LNCAP (cell line): ENCODE measurements at regions not wholly inside any gene's neighbourhood (a gene's known extent, or its start where the extent isn't known, plus 50 kb on each side); places are given as distances from the start of the nearest gene placed in this dataset.

Source experiments
- CTCF ChIP-seq: fragments of 450-650 bp; IDR thresholded peaks from 2 replicates; pipeline ENCODE4 v1.5.1; 2017; ENCODE audit warnings: mild to moderate bottlenecking

- TF ChIP-seq CTCF, result no peak
Measured at GRCh38 chrX:69028006-69028760, 137.1 kb downstream of the PJA1 start.

GRCh38 chrX:69027181-69028005 lies 137.9 kb downstream of the PJA1 start:
- TF ChIP-seq CTCF, result no peak

- no peak for TF ChIP-seq CTCF
Measured at GRCh38 chrX:69025802-69026301, 139.4 kb downstream of the PJA1 start.

- TF ChIP-seq CTCF, result no peak
Measured at GRCh38 chrX:69024931-69025330, 140.3 kb downstream of the PJA1 start.

- no peak for TF ChIP-seq CTCF
Measured at GRCh38 chrX:69024161-69024736, 141.0 kb downstream of the PJA1 start.

GRCh38 chrX:69022430-69022829 lies 142.8 kb downstream of the PJA1 start:
- no peak for TF ChIP-seq CTCF

GRCh38 chrX:69021141-69021960 lies 143.9 kb downstream of the PJA1 start:
- TF ChIP-seq CTCF, result no peak
